NCI-H2227 (cell line): ENCODE measurements at regions not wholly inside any gene's neighbourhood (a gene's known extent, or its start where the extent isn't known, plus 50 kb on each side); places are given as distances from the start of the nearest gene placed in this dataset.

Experiments used
- DNase-seq: peaks from one replicate; lab custom pipeline; 2025; ENCODE audit not compliant: unreplicated experiment; lab: John Stamatoyannopoulos, UW

GRCh38 chr6:1257778-1258177 lies 54.1 kb upstream of the FOXQ1 start:
- DNase-seq: no peak

- no peak for DNase-seq
Observed at GRCh38 chr6:1256435-1257008, 55.4 kb upstream of the FOXQ1 start.

- DNase-seq: no peak
Observed at GRCh38 chr6:1255636-1256365, 56.1 kb upstream of the FOXQ1 start.

- DNase-seq: no peak
Observed at GRCh38 chr6:1254326-1254725, 57.6 kb upstream of the FOXQ1 start.

GRCh38 chr6:1253816-1254215 lies 58.1 kb upstream of the FOXQ1 start:
- DNase-seq: no peak

GRCh38 chr6:1251198-1252155 lies 60.4 kb upstream of the FOXQ1 start:
- DNase-seq: no peak

GRCh38 chr6:1250489-1251197 lies 61.3 kb upstream of the FOXQ1 start:
- no peak for DNase-seq

- no peak for DNase-seq
Observed at GRCh38 chr6:1247894-1248293, 64.0 kb upstream of the FOXQ1 start.

GRCh38 chr6:1247056-1247455 lies 64.8 kb upstream of the FOXQ1 start:
- no peak for DNase-seq

GRCh38 chr6:1244941-1245340 lies 67.0 kb upstream of the FOXQ1 start:
- no peak for DNase-seq

- DNase-seq: no peak
Observed at GRCh38 chr6:1244278-1244677, 67.6 kb upstream of the FOXQ1 start.

- DNase-seq: no peak
Observed at GRCh38 chr6:1242446-1242845, 69.5 kb upstream of the FOXQ1 start.

GRCh38 chr6:1242021-1242420 lies 69.9 kb upstream of the FOXQ1 start:
- DNase-seq: no peak

- no peak for DNase-seq
Observed at GRCh38 chr6:1240766-1241318, 71.1 kb upstream of the FOXQ1 start.

- no peak for DNase-seq
Observed at GRCh38 chr6:1239805-1240204, 72.1 kb upstream of the FOXQ1 start.

- no peak for DNase-seq
Observed at GRCh38 chr6:1238040-1238439, 73.9 kb upstream of the FOXQ1 start.

GRCh38 chr6:1237636-1238035 lies 74.3 kb upstream of the FOXQ1 start:
- DNase-seq: no peak

- no peak for DNase-seq
Observed at GRCh38 chr6:1235825-1236224, 76.1 kb upstream of the FOXQ1 start.

GRCh38 chr6:1233924-1234323 lies 78.0 kb upstream of the FOXQ1 start:
- DNase-seq: no peak

- DNase-seq: no peak
Observed at GRCh38 chr6:1232578-1232977, 79.3 kb upstream of the FOXQ1 start.

GRCh38 chr6:1231941-1232340 lies 80.0 kb upstream of the FOXQ1 start:
- no peak for DNase-seq
